GM12878 (cell line): ENCODE measurements at regions not wholly inside any gene's neighbourhood (a gene's known extent, or its start where the extent isn't known, plus 50 kb on each side); places are given as distances from the start of the nearest gene placed in this dataset.

ENCODE experiments used
- ATF3 ChIP-seq: IDR thresholded peaks from 2 replicates; pipeline ENCODE4 v1.6.1; 2011; ENCODE audit warnings: low read depth, mild to moderate bottlenecking, low read length, moderate library complexity, borderline replicate concordance; ENCODE audit errors: extremely low read depth
- CTCF ChIP-seq, 3 experiments: IDR thresholded peaks in 2 of 3; conservative IDR thresholded peaks in 1 of 3; 2 replicates each; pipeline ENCODE4 v1.5.1; 2011; ENCODE audit warnings: low read depth in 3 of 3, low read length in 3 of 3, mild to moderate bottlenecking in 3 of 3, control low read depth in 2 of 3, moderate library complexity in 2 of 3, inconsistent platforms in 1 of 3, mixed read lengths in 1 of 3; ENCODE audit not compliant: control insufficient read depth in 2 of 3, insufficient read depth in 1 of 3; ENCODE audit errors: extremely low read depth in 1 of 3
- E4F1 ChIP-seq: fragments of 450-650 bp; IDR thresholded peaks from 2 replicates; pipeline ENCODE4 v1.6.1; 2018; ENCODE audit warnings: borderline replicate concordance, mild to moderate bottlenecking; ENCODE audit not compliant: partially characterized antibody
- NFXL1 ChIP-seq: fragments of 450-650 bp; IDR thresholded peaks from 2 replicates; pipeline ENCODE4 v1.6.1; 2017; ENCODE audit warnings: antibody characterized with exemption, mild to moderate bottlenecking, borderline replicate concordance
- POLR2A ChIP-seq: IDR thresholded peaks from 2 replicates; pipeline ENCODE4 v1.6.1; 2011; ENCODE audit warnings: low read depth, mild to moderate bottlenecking, low read length
- POLR2AphosphoS5 ChIP-seq: IDR thresholded peaks from 2 replicates; pipeline ENCODE4 v1.6.1; 2011; ENCODE audit warnings: mild to moderate bottlenecking, low read length, inconsistent platforms
- RB1 ChIP-seq: fragments of 450-650 bp; formaldehyde crosslinking; IDR thresholded peaks from 2 replicates; pipeline ENCODE4 v1.6.1; 2017; ENCODE audit warnings: mild to moderate bottlenecking, borderline replicate concordance
- SKIL ChIP-seq: fragments of 450-650 bp; IDR thresholded peaks from 2 replicates; pipeline ENCODE4 v1.6.1; 2017; ENCODE audit warnings: mild to moderate bottlenecking, low read depth, inconsistent platforms; ENCODE audit not compliant: poor library complexity, severe bottlenecking
- TAF1 ChIP-seq: IDR thresholded peaks from 2 replicates; pipeline ENCODE4 v1.6.1; 2011; ENCODE audit warnings: mild to moderate bottlenecking, low read depth, low read length, borderline replicate concordance
- TARDBP ChIP-seq: IDR thresholded peaks from 2 replicates; pipeline ENCODE4 v1.6.1; 2016; ENCODE audit warnings: borderline replicate concordance
- ZBTB40 ChIP-seq: fragments of 450-650 bp; IDR thresholded peaks from 2 replicates; pipeline ENCODE4 v1.6.1; 2016; ENCODE audit warnings: mild to moderate bottlenecking, moderate library complexity, borderline replicate concordance
- ZNF217 ChIP-seq: fragments of 450-650 bp; IDR thresholded peaks from 2 replicates; pipeline ENCODE4 v1.6.1; 2017; ENCODE audit warnings: antibody characterized with exemption, mild to moderate bottlenecking

GRCh38 chr6:74507649-74508048 is 698.2 kb downstream of the COL12A1 start:
- TF ChIP-seq CTCF (IDR thresholded peaks at IDR 0.05 in 2 of 3, conservative IDR thresholded peaks at IDR 0.05 in 1 of 3; ENCODE audit: control insufficient read depth in 2 of 3, extremely low read depth in 1 of 3, insufficient read depth in 1 of 3, low read depth in 3 of 3, low read length in 3 of 3) = no peak
- no peak for TF ChIP-seq RB1
- no peak for TF ChIP-seq TAF1
- no peak for TF ChIP-seq NFXL1
- no peak for TF ChIP-seq ZBTB40
- no peak for TF ChIP-seq SKIL
- no peak for TF ChIP-seq POLR2A
- TF ChIP-seq ATF3 = no peak
- no peak for TF ChIP-seq POLR2AphosphoS5
- no peak for TF ChIP-seq TARDBP
- no peak for TF ChIP-seq E4F1
- no peak for TF ChIP-seq ZNF217
